NOMO-1 treated with dmso at 0.1 percent for 144 hours (cell line): ENCODE measurements at regions not wholly inside any gene's neighbourhood (a gene's known extent, or its start where the extent isn't known, plus 50 kb on each side); places are given as distances from the start of the nearest gene placed in this dataset.
A peak's percentile ranks its signal among the peaks of the same experiment; 100 is the strongest.
"Not testable (repeated sequence)": the region's sequence is repeated elsewhere in the genome, so short reads cannot be mapped to it uniquely, and the experiment has no call there.

Experiments
- DNase-seq: peaks from one replicate; lab custom pipeline; 2025; ENCODE audit not compliant: unreplicated experiment; lab: John Stamatoyannopoulos, UW

DNA sequence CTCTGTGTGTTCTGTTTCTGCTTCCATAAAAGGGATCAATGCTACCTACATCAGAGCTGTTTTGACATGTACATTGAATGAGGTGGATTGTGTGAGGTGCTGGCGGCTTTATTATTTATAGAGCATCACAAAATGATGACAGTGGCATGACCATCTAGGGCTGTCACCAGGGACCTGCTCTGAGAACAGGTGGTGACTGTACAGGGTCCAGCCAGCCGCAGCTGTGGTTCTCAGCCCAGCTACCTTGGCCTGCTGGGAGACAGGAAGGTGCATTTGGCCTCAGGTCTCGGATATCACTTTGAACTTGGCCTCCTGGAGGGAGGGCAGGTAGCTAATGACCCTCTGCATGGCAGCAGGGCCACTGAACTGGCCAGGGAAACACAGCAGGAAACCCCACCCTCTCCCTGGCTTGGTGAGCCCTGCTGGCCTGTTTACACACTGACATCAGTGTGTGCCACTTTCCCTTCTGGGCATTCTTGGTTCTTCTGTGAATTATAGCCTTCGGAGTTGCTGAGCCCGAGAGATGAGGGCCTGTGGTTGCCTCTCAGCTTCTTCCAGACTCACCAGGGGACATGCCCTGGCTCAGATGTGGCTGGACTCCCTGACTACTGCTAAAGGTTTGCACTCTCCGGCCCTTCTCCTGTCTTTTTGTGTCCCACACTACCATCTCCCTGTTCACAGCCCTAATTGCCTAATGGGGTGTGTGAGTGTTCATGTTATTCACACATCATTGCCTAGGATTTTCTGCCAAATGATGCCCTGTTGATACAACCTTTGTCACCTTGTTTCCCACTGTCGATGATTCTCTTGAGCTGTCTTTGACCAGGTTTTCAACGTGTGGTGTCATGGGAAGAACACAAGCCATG is 109.2 kb upstream of the RAB12 start:
- no peak for DNase-seq

DNA sequence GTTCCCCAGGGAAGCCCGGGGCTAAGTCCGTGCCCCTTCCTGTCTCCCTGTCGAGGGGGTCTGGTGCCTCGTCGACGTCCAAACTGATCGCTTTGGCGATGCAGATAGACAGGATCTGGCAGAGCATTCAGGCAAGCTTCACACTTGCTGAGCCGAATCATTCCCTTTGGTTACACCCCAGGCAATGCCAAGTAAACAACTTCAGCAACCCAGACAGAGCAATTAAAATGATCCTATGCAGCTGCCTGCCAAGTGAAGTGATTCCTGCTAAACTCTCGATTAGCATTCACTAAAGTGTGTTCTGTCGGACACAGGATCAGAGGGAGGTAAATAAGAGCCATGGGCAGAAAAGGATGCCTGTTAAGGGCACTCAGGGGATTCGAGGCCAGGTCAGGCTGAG is 108.2 kb upstream of the RAB12 start:
- DNase-seq = no peak

GRCh38 chr18:8503248-8503647 is 106.0 kb upstream of the RAB12 start:
- no peak for DNase-seq

- DNase-seq = no peak
These were observed 104.8 kb upstream of the RAB12 start for GRCh38 chr18:8504424-8504823.

DNA sequence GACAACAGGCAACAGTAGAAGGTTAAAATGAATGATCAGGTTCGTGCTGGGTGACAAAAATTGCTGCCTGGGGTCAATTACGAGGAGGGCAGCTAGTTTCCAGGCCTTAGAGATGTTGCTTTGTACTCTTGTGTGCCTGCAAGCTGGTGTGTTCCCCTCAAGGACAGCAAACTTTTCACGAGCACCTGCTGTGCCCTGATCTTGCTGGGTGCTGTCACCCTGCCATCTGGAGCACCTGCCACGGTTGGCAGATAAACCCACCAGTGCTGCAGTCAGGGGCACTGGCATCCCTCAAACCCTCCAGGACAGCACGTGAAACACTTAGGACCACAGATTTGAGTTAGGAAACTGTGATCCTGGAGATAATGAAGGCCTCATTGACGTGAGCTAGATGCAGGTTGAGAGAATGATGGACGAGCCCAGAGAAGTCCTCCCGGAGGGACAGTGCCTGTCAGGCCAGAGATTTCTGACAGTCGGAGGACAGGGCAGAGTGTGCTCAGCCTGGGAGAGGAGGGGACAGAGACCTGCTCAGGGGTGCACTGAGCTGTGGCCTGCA is 104.3 kb upstream of the RAB12 start:
- no peak for DNase-seq

- DNase-seq = no peak
These were observed 102.8 kb upstream of the RAB12 start for GRCh38 chr18:8506251-8507049.

GRCh38 chr18:8507361-8507760 is 101.9 kb upstream of the RAB12 start:
- no peak for DNase-seq

GRCh38 chr18:8507915-8508705 is 101.1 kb upstream of the RAB12 start:
- no peak for DNase-seq

DNA sequence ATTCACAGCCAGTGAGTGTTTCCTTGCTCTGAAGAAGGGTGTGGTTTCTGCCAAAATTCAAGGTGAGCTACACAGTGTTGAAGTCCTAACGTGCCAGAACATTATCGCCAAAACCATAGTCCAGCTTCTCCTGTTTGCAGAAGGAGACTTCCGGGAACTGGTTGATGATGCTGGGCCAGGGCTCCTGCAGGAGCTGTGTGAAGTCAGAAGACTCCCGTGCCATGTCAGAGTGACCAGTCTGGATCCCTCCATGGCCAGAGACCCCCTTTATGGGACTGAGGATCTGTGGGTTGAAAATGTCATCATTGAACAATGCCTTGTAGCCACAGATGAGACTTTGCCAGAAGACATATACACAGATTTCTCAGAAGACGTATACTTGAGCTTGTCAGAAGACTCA is 96.0 kb upstream of the RAB12 start:
- no peak for DNase-seq

DNA sequence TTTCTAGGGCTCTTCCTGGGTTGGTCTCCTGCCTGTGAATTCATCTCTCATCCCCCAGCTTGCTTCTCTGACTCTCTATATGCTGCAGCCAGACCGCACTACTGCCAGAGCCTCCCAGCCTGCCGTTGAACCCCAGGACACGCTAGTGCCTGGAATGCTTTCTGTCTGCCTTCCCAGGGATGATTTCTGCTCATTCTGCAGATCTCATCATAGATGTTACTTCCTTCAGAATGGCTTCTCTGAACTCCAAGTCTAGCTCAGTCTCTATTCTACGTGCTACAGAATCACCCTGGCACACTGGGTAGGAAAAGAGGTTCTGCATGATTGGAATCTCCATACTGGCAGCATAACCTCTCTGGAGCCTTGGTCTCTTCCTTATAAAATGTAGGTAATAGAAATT is 94.8 kb upstream of the RAB12 start:
- no peak for DNase-seq

GRCh38 chr18:8515142-8515865 is 93.9 kb upstream of the RAB12 start:
- DNase-seq = no peak

GRCh38 chr18:8516371-8517250 is 92.6 kb upstream of the RAB12 start:
- no peak for DNase-seq

GRCh38 chr18:8517276-8517675 is 92.0 kb upstream of the RAB12 start:
- no peak for DNase-seq

- no peak for DNase-seq
These were observed 90.1 kb upstream of the RAB12 start for GRCh38 chr18:8519102-8519501.

DNA sequence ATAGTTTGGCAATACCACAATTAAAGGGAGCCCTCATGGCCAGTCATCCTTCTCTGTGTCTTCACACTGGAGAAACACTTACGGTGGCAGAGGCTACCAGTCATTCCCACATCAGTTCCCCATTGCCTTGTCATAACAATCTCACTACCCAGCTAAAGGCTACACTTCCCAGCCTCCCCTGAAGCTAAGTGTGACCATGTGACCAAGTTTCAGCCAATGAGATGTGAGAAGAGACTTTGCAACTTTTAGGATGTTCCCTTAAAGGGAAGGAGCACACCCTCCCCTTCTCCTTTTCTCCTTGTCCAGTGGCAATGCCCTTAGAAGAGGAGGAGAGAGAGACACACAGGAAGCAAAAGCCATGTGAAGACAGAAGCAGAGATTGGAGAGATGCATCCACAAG is 89.0 kb upstream of the RAB12 start:
- no peak for DNase-seq

GRCh38 chr18:8522756-8523155 is 86.5 kb upstream of the RAB12 start:
- DNase-seq = no peak

GRCh38 chr18:8525692-8526091 is 83.5 kb upstream of the RAB12 start:
- no peak for DNase-seq

DNA sequence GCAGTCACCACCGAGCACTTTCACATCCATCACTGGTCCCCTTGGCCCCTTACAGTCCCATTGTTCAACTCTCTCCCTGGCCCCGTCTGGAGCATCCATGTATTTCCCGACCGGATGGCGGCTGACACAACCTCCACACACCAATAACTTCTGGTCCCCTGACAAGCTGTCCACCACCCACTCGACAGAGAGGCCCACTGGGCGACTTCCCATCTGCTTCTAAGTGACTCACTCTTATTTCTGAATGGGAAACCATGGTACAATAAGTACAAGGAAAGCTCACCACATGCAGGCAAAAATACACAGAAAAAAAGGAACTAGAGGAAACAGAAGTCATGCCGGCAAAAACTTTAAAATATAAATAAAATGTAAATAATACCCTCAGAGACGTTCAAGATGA is 82.9 kb upstream of the RAB12 start:
- peak; percentile 18 for DNase-seq

GRCh38 chr18:8529609-8530008 is 79.6 kb upstream of the RAB12 start:
- no peak for DNase-seq

DNA sequence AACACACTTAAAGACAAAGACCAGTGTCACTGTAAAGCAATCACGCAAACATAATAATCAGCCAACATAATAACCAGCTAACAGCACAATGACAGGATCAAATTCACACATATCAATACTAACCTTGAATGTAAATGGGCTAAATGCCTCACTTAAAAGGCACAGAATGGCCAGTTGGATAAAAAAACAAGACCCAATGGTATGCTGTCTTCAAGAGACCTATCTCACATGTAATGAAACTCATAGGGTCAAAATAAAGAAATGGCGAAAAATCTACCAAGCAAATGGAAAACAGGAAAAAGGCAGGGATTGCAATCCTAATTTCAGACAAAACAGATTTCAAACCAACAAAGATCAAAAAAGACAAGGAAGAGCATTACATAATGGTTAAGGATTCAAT is 78.2 kb upstream of the RAB12 start:
- DNase-seq = not testable (repeated sequence)
